ENCODE measurements at regions not wholly inside any gene's neighbourhood (a gene's known extent, or its start where the extent isn't known, plus 50 kb on each side); places are given as distances from the start of the nearest gene placed in this dataset.

DNA sequence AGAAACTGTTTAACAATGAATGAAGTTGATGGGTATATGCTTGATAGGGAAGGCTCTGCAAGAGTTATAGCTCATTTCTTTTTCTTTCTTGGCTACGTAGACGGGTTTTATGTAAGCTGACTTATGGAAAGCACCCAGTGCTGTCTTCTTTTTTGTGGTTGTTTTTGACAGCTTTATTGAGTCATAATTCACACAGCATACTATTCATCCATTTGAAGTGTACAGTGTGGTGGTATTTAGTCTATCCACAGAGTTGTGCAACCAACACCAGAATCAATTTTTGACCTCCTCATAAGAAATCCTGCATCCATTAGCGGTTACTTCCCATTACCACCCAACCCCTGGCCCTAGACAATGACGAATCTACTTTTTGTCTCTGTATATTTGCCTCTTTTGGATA, 240.6 kb upstream of the KIAA1217 start:
- Mint-ChIP-seq H3K4me3 (no peak overlapping the region), H3K4me1 (peaks cover 34% of the 10 kb centered on the region), H3K27ac (peak overlapping the region; percentile 2), H3K27me3 (ENCODE audit: low read depth) (no peaks in the 10 kb centered on the region), H3K9me3 (no peaks in the 10 kb centered on the region), H3K36me3 (no peaks in the 10 kb centered on the region)
- no peak for DNase-seq (ENCODE audit: low spot score in 2 of 2, unreplicated experiment in 2 of 2)
- TF ChIP-seq, protein P1, sequence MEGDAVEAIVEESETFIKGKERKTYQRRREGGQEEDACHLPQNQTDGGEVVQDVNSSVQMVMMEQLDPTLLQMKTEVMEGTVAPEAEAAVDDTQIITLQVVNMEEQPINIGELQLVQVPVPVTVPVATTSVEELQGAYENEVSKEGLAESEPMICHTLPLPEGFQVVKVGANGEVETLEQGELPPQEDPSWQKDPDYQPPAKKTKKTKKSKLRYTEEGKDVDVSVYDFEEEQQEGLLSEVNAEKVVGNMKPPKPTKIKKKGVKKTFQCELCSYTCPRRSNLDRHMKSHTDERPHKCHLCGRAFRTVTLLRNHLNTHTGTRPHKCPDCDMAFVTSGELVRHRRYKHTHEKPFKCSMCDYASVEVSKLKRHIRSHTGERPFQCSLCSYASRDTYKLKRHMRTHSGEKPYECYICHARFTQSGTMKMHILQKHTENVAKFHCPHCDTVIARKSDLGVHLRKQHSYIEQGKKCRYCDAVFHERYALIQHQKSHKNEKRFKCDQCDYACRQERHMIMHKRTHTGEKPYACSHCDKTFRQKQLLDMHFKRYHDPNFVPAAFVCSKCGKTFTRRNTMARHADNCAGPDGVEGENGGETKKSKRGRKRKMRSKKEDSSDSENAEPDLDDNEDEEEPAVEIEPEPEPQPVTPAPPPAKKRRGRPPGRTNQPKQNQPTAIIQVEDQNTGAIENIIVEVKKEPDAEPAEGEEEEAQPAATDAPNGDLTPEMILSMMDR (IDR thresholded peaks at IDR 0.05; ENCODE audit: unreplicated experiment), result no peak

DNA sequence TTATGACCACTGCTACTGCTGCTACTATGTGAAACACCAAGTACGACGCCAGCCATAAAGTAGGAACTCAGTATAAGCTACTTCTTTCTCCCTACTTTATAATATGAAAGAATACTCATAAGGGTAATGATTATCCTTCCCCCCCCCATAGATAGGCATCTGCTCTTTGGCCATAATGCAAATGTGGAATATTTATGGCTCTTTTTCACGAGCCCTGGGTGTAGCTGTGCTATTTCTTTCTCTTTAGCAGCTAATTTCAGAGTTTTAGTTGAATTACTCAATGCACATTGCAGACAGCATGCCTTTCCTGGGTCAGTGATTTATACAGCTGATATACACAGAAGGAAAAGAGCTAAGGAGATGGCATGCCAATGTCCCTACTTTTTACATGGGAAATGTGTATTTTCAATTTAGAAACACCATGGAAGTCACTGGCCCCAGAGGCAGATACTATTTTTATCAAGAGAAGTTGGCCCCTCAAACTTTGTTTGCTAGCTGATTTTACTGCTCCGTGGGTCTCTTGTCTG, 234.1 kb upstream of the KIAA1217 start:
- H3K27me3 Mint-ChIP-seq (ENCODE audit: low read depth), result no peaks in the 10 kb centered on the region
- no peaks in the 10 kb centered on the region for H3K9me3 Mint-ChIP-seq

DNA sequence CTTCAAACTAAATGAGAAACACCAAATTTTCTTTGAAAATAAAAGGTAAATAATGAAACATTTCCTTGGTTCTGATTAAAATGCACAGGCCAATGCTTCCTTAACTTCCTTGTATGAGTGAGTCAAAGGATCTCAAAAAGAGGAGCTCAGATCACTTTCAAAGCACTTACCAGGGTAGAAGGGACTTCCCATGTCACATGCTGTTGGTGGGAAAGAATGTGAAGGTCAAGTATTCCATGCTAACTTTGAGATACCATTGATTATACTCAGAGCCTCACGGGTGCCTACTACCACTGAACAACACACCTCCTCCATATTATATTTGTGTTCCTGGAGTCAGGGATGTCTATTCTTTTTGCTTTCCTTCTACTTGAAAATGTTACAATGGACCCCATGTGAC, 233.5 kb upstream of the KIAA1217 start:
- Mint-ChIP-seq H3K36me3 (no peaks in the 10 kb centered on the region), H3K4me1 (peaks cover 74% of the 10 kb centered on the region), H3K9me3 (no peaks in the 10 kb centered on the region), H3K27ac (peak overlapping the region; percentile 85), H3K27me3 (ENCODE audit: low read depth) (no peaks in the 10 kb centered on the region), H3K4me3 (no peak overlapping the region)
- no peak for DNase-seq (ENCODE audit: low spot score in 2 of 2, unreplicated experiment in 2 of 2)
- TF ChIP-seq, protein P1 (IDR thresholded peaks at IDR 0.05; ENCODE audit: unreplicated experiment), result no peak

More for the DNA sequence above, 234.1 kb upstream of the KIAA1217 start:
- no peak for DNase-seq (ENCODE audit: low spot score in 2 of 2, unreplicated experiment in 2 of 2)
- TF ChIP-seq, protein P1 (IDR thresholded peaks at IDR 0.05; ENCODE audit: unreplicated experiment), result no peak
- no peak overlapping the region for H3K4me3 Mint-ChIP-seq
- peaks cover 72% of the 10 kb centered on the region for H3K4me1 Mint-ChIP-seq
- H3K36me3 Mint-ChIP-seq, result no peaks in the 10 kb centered on the region
- H3K27ac Mint-ChIP-seq, result peak overlapping the region; percentile 85

DNA sequence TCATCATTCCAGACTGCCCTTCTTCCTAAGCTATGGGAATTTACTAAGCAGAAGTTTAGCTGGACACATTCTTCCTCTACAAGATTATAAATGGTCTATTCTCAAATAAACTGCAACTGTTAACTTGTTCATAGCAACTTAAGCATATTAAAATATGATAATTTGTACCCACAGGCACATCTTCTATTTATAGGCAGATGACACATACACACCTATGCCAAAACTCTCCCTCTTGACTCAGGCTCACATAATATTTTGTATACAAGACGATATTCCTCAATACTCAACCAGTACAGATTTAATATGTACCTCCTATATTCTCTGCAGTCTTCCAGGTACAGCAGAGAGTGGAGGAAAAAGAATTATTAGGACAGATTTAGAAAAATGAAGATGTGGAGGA, 232.7 kb upstream of the KIAA1217 start:
- Mint-ChIP-seq H3K36me3 (no peaks in the 10 kb centered on the region), H3K9me3 (no peaks in the 10 kb centered on the region), H3K4me1 (peaks cover 75% of the 10 kb centered on the region), H3K27me3 (ENCODE audit: low read depth) (no peaks in the 10 kb centered on the region), H3K4me3 (no peak overlapping the region), H3K27ac (peak overlapping the region; percentile 94)
- TF ChIP-seq, protein P1 (IDR thresholded peaks at IDR 0.05; ENCODE audit: unreplicated experiment), result no peak
- no peak for DNase-seq (ENCODE audit: low spot score in 2 of 2, unreplicated experiment in 2 of 2)

DNA sequence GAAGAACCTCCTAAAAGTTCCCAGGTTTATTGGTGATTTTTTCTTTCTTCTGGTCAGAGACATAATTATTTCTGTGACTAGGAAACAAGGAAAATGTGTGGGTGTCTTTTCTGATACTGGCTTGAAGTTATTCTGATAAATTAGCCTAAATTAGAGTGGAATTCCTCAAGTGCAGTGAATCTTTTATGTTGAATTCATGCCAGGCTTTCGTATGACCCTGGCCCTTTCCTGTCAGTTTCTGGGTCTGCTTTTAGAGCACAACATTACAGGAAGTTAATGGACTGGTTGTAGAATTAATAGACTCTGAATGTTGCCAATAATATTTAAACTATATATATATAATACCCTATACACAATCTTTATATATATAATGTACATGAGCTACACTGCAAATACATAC, 230.6 kb upstream of the KIAA1217 start:
- DNase-seq (ENCODE audit: low spot score in 2 of 2, unreplicated experiment in 2 of 2), result no peak
- TF ChIP-seq, protein P1 (IDR thresholded peaks at IDR 0.05; ENCODE audit: unreplicated experiment), result no peak
- Mint-ChIP-seq H3K27me3 (ENCODE audit: low read depth) (no peaks in the 10 kb centered on the region), H3K9me3 (peaks cover 5% of the 10 kb centered on the region), H3K4me1 (peaks cover 87% of the 10 kb centered on the region), H3K36me3 (peaks cover 2% of the 10 kb centered on the region), H3K4me3 (no peak overlapping the region), H3K27ac (peak overlapping the region; percentile 94)

DNA sequence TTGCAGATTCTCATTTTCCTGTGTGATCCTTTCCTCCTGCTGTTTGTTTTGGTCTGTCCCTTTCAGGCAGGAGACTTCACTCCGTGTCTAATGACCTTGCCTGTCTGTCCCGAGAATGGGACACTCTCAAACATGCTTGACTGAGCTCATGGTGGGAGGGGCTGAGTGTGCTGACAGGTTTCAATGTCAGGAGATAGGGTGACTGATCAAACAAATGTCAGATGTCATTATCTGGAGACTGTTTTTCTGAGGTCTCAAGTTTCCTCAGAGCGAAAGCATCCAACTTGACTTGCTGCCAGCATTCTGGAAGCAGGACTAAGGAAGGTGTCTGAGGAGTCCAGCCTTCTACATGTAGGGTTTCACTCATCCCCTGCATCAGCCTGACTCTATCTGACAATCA, 228.8 kb upstream of the KIAA1217 start:
- peaks cover 16% of the 10 kb centered on the region for H3K9me3 Mint-ChIP-seq
- no peak for DNase-seq (ENCODE audit: low spot score in 2 of 2, unreplicated experiment in 2 of 2)
- H3K27ac Mint-ChIP-seq, result peak overlapping the region; percentile 86

More for the DNA sequence above, 228.8 kb upstream of the KIAA1217 start:
- no peaks in the 10 kb centered on the region for H3K27me3 Mint-ChIP-seq (ENCODE audit: low read depth)
- TF ChIP-seq, protein P1 (IDR thresholded peaks at IDR 0.05; ENCODE audit: unreplicated experiment), result no peak
- H3K4me3 Mint-ChIP-seq, result no peak overlapping the region
- peaks cover 75% of the 10 kb centered on the region for H3K4me1 Mint-ChIP-seq
- peaks cover 12% of the 10 kb centered on the region for H3K36me3 Mint-ChIP-seq
